ENCODE measurements at regions not wholly inside any gene's neighbourhood (a gene's known extent, or its start where the extent isn't known, plus 50 kb on each side); places are given as distances from the start of the nearest gene placed in this dataset.

GRCh38 chr15:67918205-67918861 lies 78.5 kb upstream of the RNU6-1 start:
- Histone ChIP-seq H3K9me3 (ENCODE audit: insufficient read depth, low read depth, low read length) (peaks cover 9% of the 10 kb centered on the region), H4K20me1 (ENCODE audit: insufficient read depth, low read length) (no peaks in the 10 kb centered on the region), H3K4me2 (ENCODE audit: low read length) (no peak overlapping the region), H3K27ac (ENCODE audit: low read depth, low read length) (no peak overlapping the region), H3K79me2 (ENCODE audit: insufficient read depth, low read length) (no peaks in the 10 kb centered on the region), H3K4me3 (ENCODE audit: insufficient read depth, low read depth, low read length) (no peak overlapping the region), H3K9ac (ENCODE audit: low read length) (no peak overlapping the region), H3K4me1 (ENCODE audit: insufficient read depth, low read length) (no peaks in the 10 kb centered on the region), H2AFZ (ENCODE audit: low read depth, low read length) (no peak overlapping the region), H3K27me3 (ENCODE audit: insufficient read depth, low read length) (no peaks in the 10 kb centered on the region), H3K36me3 (ENCODE audit: insufficient read depth, low read length) (no peaks in the 10 kb centered on the region)
- H3K9me3 Mint-ChIP-seq (ENCODE audit: unreplicated experiment), result no peaks in the 10 kb centered on the region
- no peak for TF ChIP-seq EZH2 (IDR thresholded peaks at IDR 0.05; ENCODE audit: insufficient read depth, low read length)
- TF ChIP-seq, protein P1, sequence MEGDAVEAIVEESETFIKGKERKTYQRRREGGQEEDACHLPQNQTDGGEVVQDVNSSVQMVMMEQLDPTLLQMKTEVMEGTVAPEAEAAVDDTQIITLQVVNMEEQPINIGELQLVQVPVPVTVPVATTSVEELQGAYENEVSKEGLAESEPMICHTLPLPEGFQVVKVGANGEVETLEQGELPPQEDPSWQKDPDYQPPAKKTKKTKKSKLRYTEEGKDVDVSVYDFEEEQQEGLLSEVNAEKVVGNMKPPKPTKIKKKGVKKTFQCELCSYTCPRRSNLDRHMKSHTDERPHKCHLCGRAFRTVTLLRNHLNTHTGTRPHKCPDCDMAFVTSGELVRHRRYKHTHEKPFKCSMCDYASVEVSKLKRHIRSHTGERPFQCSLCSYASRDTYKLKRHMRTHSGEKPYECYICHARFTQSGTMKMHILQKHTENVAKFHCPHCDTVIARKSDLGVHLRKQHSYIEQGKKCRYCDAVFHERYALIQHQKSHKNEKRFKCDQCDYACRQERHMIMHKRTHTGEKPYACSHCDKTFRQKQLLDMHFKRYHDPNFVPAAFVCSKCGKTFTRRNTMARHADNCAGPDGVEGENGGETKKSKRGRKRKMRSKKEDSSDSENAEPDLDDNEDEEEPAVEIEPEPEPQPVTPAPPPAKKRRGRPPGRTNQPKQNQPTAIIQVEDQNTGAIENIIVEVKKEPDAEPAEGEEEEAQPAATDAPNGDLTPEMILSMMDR (IDR thresholded peaks at IDR 0.05; ENCODE audit: insufficient read depth, low read depth, low read length), result no peak
- H3K27me3 Mint-ChIP-seq (ENCODE audit: low read depth, unreplicated experiment), result no peaks in the 10 kb centered on the region
- DNase-seq (ENCODE audit: low read depth) (no peak), FAIRE-seq (no peak)
- no peaks in the 10 kb centered on the region for H3K36me3 Mint-ChIP-seq (ENCODE audit: low read depth, unreplicated experiment)
- H3K27ac Mint-ChIP-seq (ENCODE audit: unreplicated experiment), result no peak overlapping the region
- H3K4me3 Mint-ChIP-seq (ENCODE audit: unreplicated experiment), result no peak overlapping the region
- H3K4me1 Mint-ChIP-seq (ENCODE audit: low read depth, unreplicated experiment), result peaks cover 27% of the 10 kb centered on the region

DNA sequence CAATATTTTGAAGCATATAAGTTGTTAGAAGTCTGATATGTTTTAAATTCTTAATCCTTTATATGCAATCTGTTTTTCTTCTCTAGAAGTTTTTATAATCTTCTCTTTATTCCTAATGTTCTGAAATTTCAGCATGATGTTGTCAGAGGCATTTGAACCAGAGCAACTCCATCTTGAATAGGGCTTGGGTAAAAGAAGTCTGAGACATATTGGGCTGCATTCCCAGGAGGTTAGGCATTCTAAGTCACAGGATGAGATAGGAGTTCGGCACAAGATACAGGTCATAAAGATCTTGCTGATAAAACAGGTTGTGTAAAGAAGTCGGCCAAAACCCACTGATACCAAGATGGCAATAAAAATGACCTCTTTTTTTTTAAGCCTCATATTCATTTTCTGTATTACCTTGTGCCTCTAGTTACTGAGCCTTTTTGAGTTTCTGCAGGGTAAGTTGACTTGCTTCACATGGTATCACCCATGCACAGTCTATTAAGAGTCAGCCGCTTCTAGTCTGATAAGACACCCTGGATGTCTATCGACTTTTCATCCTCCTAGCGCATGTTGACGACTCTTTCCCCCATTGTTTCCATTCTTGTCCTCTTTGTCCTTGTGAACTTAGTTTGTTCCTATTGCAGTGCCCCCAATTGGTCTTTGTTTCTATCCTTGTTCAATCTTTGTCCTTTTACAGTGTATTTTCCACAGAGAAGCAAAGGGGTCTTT lies 80.8 kb upstream of the RNU6-1 start:
- H3K27me3 ChIP-seq (ENCODE audit: insufficient read depth, low read length), result no peaks in the 10 kb centered on the region
- no peaks in the 10 kb centered on the region for H3K36me3 Mint-ChIP-seq (ENCODE audit: low read depth, unreplicated experiment)
- H3K4me2 ChIP-seq (ENCODE audit: low read length), result no peak overlapping the region
- no peak overlapping the region for H3K27ac ChIP-seq (ENCODE audit: low read depth, low read length)
- H3K79me2 ChIP-seq (ENCODE audit: insufficient read depth, low read length), result no peaks in the 10 kb centered on the region
- H3K9me3 Mint-ChIP-seq (ENCODE audit: unreplicated experiment), result no peaks in the 10 kb centered on the region
- H3K4me3 Mint-ChIP-seq (ENCODE audit: unreplicated experiment), result no peak overlapping the region
- no peak overlapping the region for H3K9ac ChIP-seq (ENCODE audit: low read length)
- H4K20me1 ChIP-seq (ENCODE audit: insufficient read depth, low read length), result no peaks in the 10 kb centered on the region
- H3K4me3 ChIP-seq (ENCODE audit: insufficient read depth, low read depth, low read length), result no peak overlapping the region
- no peak overlapping the region for H2AFZ ChIP-seq (ENCODE audit: low read depth, low read length)
- H3K27ac Mint-ChIP-seq (ENCODE audit: unreplicated experiment), result no peak overlapping the region
- DNase-seq (ENCODE audit: low read depth) (no peak), FAIRE-seq (no peak)
- no peak for TF ChIP-seq EZH2 (IDR thresholded peaks at IDR 0.05; ENCODE audit: insufficient read depth, low read length)
- TF ChIP-seq, protein P1 (IDR thresholded peaks at IDR 0.05; ENCODE audit: insufficient read depth, low read depth, low read length), result no peak
- H3K4me1 Mint-ChIP-seq (ENCODE audit: low read depth, unreplicated experiment), result peaks cover 11% of the 10 kb centered on the region
- H3K9me3 ChIP-seq (ENCODE audit: insufficient read depth, low read depth, low read length), result peaks cover 9% of the 10 kb centered on the region
- H3K4me1 ChIP-seq (ENCODE audit: insufficient read depth, low read length), result no peaks in the 10 kb centered on the region
- no peaks in the 10 kb centered on the region for H3K27me3 Mint-ChIP-seq (ENCODE audit: low read depth, unreplicated experiment)
- no peaks in the 10 kb centered on the region for H3K36me3 ChIP-seq (ENCODE audit: insufficient read depth, low read length)

Measured in astrocyte (in vitro differentiated cells and primary cell).